GM12891 (cell line): ENCODE measurements at regions not wholly inside any gene's neighbourhood (a gene's known extent, or its start where the extent isn't known, plus 50 kb on each side); places are given as distances from the start of the nearest gene placed in this dataset.

Source experiments
- PAX5 ChIP-seq: IDR thresholded peaks from 2 replicates; pipeline ENCODE4 v1.6.1; 2011; ENCODE audit warnings: low read length, moderate library complexity, mild to moderate bottlenecking; ENCODE audit not compliant: insufficient read depth, severe bottlenecking
- POLR2A ChIP-seq: IDR thresholded peaks from 2 replicates; pipeline ENCODE4 v1.6.1; 2011; ENCODE audit warnings: low read depth, low read length, control low read depth

DNA sequence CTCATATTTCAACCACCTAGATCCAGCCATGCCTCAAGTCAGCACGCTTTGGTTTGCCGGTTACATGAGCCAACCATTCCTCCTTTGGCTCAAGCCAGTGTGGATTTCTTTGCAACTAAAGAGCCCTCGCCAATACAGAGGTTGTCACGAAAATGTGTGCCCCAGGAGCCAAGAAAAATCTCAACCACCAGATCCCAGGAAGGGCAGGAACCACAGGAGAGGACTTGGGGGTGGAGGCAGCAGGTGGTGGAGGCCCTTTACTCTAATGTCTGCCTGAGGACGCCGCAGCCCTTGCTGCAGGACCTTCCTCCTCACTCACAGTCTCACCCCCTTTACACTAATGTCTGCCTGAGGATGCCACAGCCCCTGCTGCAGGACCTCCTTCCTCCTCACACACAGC is 144.8 kb upstream of the PHACTR3 start:
- TF ChIP-seq POLR2A (no peak), PAX5 (no peak)
